SK-N-SH (cell line): ENCODE measurements at regions not wholly inside any gene's neighbourhood (a gene's known extent, or its start where the extent isn't known, plus 50 kb on each side); places are given as distances from the start of the nearest gene placed in this dataset.

Experiments used
- CTCF ChIA-PET: fragments of 300-600, 350-600 bp; formaldehyde crosslinking; extraction: SDS; loops from one replicate; lab custom pipeline; 2021; lab: Yijun Ruan, JAX
- POLR2A ChIA-PET: fragments of 350-600 bp; sonication (Branson Sonifier 250); formaldehyde crosslinking; extraction: SDS; loops from one replicate; lab custom pipeline; 2020; ENCODE audit warnings: antibody characterized with exemption, inconsistent platforms; lab: Yijun Ruan, JAX
- DNase-seq: peaks from one replicate; pipeline ENCODE4 v3.0.0; 2012
- H2AFZ ChIP-seq: fragments of 200-600 bp; sonication (generic); 2 replicates; pipeline ENCODE4 v1.8.1; 2016; ENCODE audit warnings: antibody characterized with exemption, mild to moderate bottlenecking, low read depth
- H3F3A ChIP-seq: fragments of 200-600 bp; sonication (generic); replicated peaks from 2 replicates; pipeline ENCODE3; 2016; ENCODE audit warnings: antibody characterized with exemption, mild to moderate bottlenecking; ENCODE audit not compliant: insufficient read depth
- H3K27ac ChIP-seq, 2 experiments: fragments of 200-500 bp in 1 of 2; fragments of 200-600 bp in 1 of 2; sonication (Bioruptor generic) in 1 of 2; sonication (generic), shearing (Covaris generic) in 1 of 2; 2 replicates each; pipeline versions ENCODE4 v1.5.1 to v1.6.1; 2014 to 2016; ENCODE audit warnings: low read depth in 2 of 2, inconsistent platforms in 1 of 2, low read length in 1 of 2, mild to moderate bottlenecking in 1 of 2, mixed read lengths in 1 of 2
- H3K27me3 ChIP-seq: fragments of 200-600 bp; sonication (generic), shearing (Covaris generic); 2 replicates; pipeline ENCODE4 v1.6.1; 2016; ENCODE audit warnings: mixed run types; ENCODE audit not compliant: insufficient read depth
- H3K36me3 ChIP-seq, 2 experiments: fragments of 200-500 bp in 1 of 2; fragments of 200-600 bp in 1 of 2; sonication (Bioruptor generic) in 1 of 2; sonication (generic) in 1 of 2; replicated peaks in 1 of 2; 2 replicates each; pipeline versions ENCODE3 to v1.5.1; 2014 to 2016; ENCODE audit warnings: low read length in 1 of 2, mild to moderate bottlenecking in 1 of 2; ENCODE audit not compliant: insufficient read depth in 2 of 2, control insufficient read depth in 1 of 2
- H3K4me1 ChIP-seq, 2 experiments: fragments of 200-500 bp in 1 of 2; fragments of 200-600 bp in 1 of 2; sonication (Bioruptor generic) in 1 of 2; sonication (generic), shearing (Covaris generic) in 1 of 2; 2 replicates each; pipeline versions ENCODE4 v1.5.1 to v1.6.1; 2014 to 2016; ENCODE audit warnings: low read depth in 1 of 2, low read length in 1 of 2, mixed run types in 1 of 2; ENCODE audit not compliant: insufficient read depth in 2 of 2, control insufficient read depth in 1 of 2
- H3K4me2 ChIP-seq: fragments of 200-600 bp; sonication (generic), shearing (Covaris generic); 2 replicates; pipeline ENCODE4 v1.6.1; 2017; ENCODE audit warnings: mixed run types
- H3K4me3 ChIP-seq, 2 experiments: fragments of 200-500 bp in 1 of 2; fragments of 200-600 bp in 1 of 2; sonication (Bioruptor generic) in 1 of 2; sonication (generic), shearing (Covaris generic) in 1 of 2; 2 replicates each; pipeline versions ENCODE4 v1.5.1 to v1.8.1; 2014 to 2016; ENCODE audit warnings: low read depth in 2 of 2, inconsistent platforms in 1 of 2, low read length in 1 of 2, mild to moderate bottlenecking in 1 of 2, mixed read lengths in 1 of 2, moderate library complexity in 1 of 2
- H3K79me2 ChIP-seq: fragments of 200-600 bp; sonication (generic); 2 replicates; pipeline ENCODE4 v1.8.1; 2017; ENCODE audit warnings: mild to moderate bottlenecking; ENCODE audit not compliant: insufficient read depth
- H3K9ac ChIP-seq: fragments of 200-600 bp; sonication (generic); 2 replicates; pipeline ENCODE4 v1.6.1; 2017; ENCODE audit warnings: mixed run types
- H3K9me2 ChIP-seq: fragments of 200-600 bp; sonication (generic); 2 replicates; pipeline ENCODE4 v1.6.1; 2017; ENCODE audit warnings: mixed run types
- H3K9me3 ChIP-seq: fragments of 200-600 bp; sonication (generic); 2 replicates; pipeline ENCODE4 v1.6.1; 2017; ENCODE audit warnings: mixed run types, mild to moderate bottlenecking, moderate library complexity
- H4K20me1 ChIP-seq: fragments of 200-600 bp; sonication (generic); 2 replicates; pipeline ENCODE4 v1.6.1; 2017; ENCODE audit warnings: mild to moderate bottlenecking, mixed run types; ENCODE audit not compliant: insufficient read depth
- CHD2 ChIP-seq: fragments of 150-350 bp; IDR thresholded peaks from 2 replicates; pipeline ENCODE4 v1.6.1; 2018; ENCODE audit warnings: low read length; ENCODE audit not compliant: partially characterized antibody
- CTCF ChIP-seq: fragments of 200-600 bp; sonication (generic); IDR thresholded peaks from 2 replicates; pipeline ENCODE4 v1.6.1; 2017; ENCODE audit warnings: antibody characterized with exemption, mild to moderate bottlenecking, moderate library complexity
- ELF1 ChIP-seq: IDR thresholded peaks from 2 replicates; pipeline ENCODE4 v1.4.0; 2012
- EZH2phosphoT487 ChIP-seq: fragments of 200-600 bp; sonication (generic); IDR thresholded peaks from 2 replicates; pipeline ENCODE4 v1.6.1; 2017; ENCODE audit warnings: low read depth, mixed run types, mild to moderate bottlenecking, antibody characterized with exemption, moderate library complexity, borderline replicate concordance
- FOXJ3 ChIP-seq: sonication (generic); formaldehyde crosslinking; IDR thresholded peaks from 2 replicates; pipeline ENCODE4 v1.5.1; 2020; ENCODE audit warnings: mild to moderate bottlenecking, missing genetic modification reagents
- FOXM1 ChIP-seq: IDR thresholded peaks from 2 replicates; pipeline ENCODE4 v1.4.0; 2012; ENCODE audit warnings: low read depth, mild to moderate bottlenecking
- GATA2 ChIP-seq: sonication (generic); formaldehyde crosslinking; IDR thresholded peaks from 2 replicates; pipeline ENCODE4 v1.5.0; 2020; ENCODE audit warnings: mild to moderate bottlenecking, missing genetic modification reagents
- IRF3 ChIP-seq: fragments of 150-350 bp; IDR thresholded peaks from 2 replicates; pipeline ENCODE4 v1.6.1; 2016; ENCODE audit warnings: mild to moderate bottlenecking, low read depth, low read length
- MEF2A ChIP-seq: IDR thresholded peaks from 2 replicates; pipeline ENCODE4 v1.4.0; 2012; ENCODE audit warnings: low read depth, borderline replicate concordance
- POLR2AphosphoS5 ChIP-seq: IDR thresholded peaks from 2 replicates; pipeline ENCODE4 v1.6.1; 2012; ENCODE audit warnings: low read depth, low read length
- RCOR1 ChIP-seq: fragments of 150-350 bp; IDR thresholded peaks from 2 replicates; pipeline ENCODE4 v1.6.1; 2017; ENCODE audit warnings: antibody characterized with exemption, low read length
- RFX5 ChIP-seq: IDR thresholded peaks from 2 replicates; pipeline ENCODE4 v1.6.1; 2012; ENCODE audit warnings: mild to moderate bottlenecking, improper control_type of control experiment, low read length
- RXRA ChIP-seq: IDR thresholded peaks from 2 replicates; pipeline ENCODE4 v1.4.0; 2012; ENCODE audit warnings: low read depth, mild to moderate bottlenecking, borderline replicate concordance
- SMC3 ChIP-seq: IDR thresholded peaks from 2 replicates; pipeline ENCODE4 v1.6.1; 2012; ENCODE audit warnings: low read depth, low read length, improper control_type of control experiment
- TAF1 ChIP-seq: IDR thresholded peaks from 2 replicates; pipeline ENCODE4 v1.6.1; 2012; ENCODE audit warnings: low read depth, mild to moderate bottlenecking, low read length, moderate library complexity, borderline replicate concordance
- USF2 ChIP-seq: fragments of 150-350 bp; IDR thresholded peaks from 2 replicates; pipeline ENCODE4 v1.6.1; 2017; ENCODE audit warnings: antibody characterized with exemption, low read length, low read depth, borderline replicate concordance
- WGBS: methylation state at CpG from one replicate; pipeline ENCODE4 v1.1.6; 2017; ENCODE audit warnings: low lambda C conversion rate; 5-methylcytosine and 5-hydroxymethylcytosine counted together

GRCh38 chr11:134478176-134478575 is 66.1 kb upstream of the B3GAT1 start:
- H3K4me1 ChIP-seq = peaks cover 0 to 6% of the 10 kb centered on the region in 2 experiments; a peak in 1 of 4 replicates
- H3K27ac ChIP-seq = no peak overlapping the region
- H3K9me3 ChIP-seq = no peaks in the 10 kb centered on the region
- H3K36me3 ChIP-seq = no peaks in the 10 kb centered on the region
- no peaks in the 10 kb centered on the region for H3F3A ChIP-seq
- H3K9ac ChIP-seq = no peak overlapping the region
- no peaks in the 10 kb centered on the region for H3K9me2 ChIP-seq
- H4K20me1 ChIP-seq = no peaks in the 10 kb centered on the region
- DNase-seq = no peak
- no peaks in the 10 kb centered on the region for H3K79me2 ChIP-seq
- no peak overlapping the region for H3K4me2 ChIP-seq
- H3K27me3 ChIP-seq = no peaks in the 10 kb centered on the region
- TF ChIP-seq MEF2A (no peak), ELF1 (no peak), POLR2AphosphoS5 (no peak), TAF1 (no peak), CTCF (no peak), USF2 (no peak), FOXM1 (no peak), FOXJ3 (CRISPR knock-in tag) (no peak), RCOR1 (no peak), EZH2phosphoT487 (no peak), CHD2 (no peak), RFX5 (no peak), SMC3 (no peak), RXRA (no peak), IRF3 (no peak), GATA2 (CRISPR knock-in tag) (no peak)
- CTCF ChIA-PET = interaction anchor here (2.1 kb wide), 1 partner anchor 102 kb away, joined by 6 read pairs; no protein-coding TSS in a partner anchor
- 30% methylated on average over 3 of the region's 7 CpGs for WGBS
- H3K4me3 ChIP-seq = no peak overlapping the region
- POLR2A ChIA-PET = no interaction called here
- H2AFZ ChIP-seq = no peak overlapping the region
